DMS79 (cell line): ENCODE measurements at regions not wholly inside any gene's neighbourhood (a gene's known extent, or its start where the extent isn't known, plus 50 kb on each side); places are given as distances from the start of the nearest gene placed in this dataset.

ENCODE experiments used
- DNase-seq: peaks from one replicate; lab custom pipeline; 2025; lab: John Stamatoyannopoulos, UW

DNA sequence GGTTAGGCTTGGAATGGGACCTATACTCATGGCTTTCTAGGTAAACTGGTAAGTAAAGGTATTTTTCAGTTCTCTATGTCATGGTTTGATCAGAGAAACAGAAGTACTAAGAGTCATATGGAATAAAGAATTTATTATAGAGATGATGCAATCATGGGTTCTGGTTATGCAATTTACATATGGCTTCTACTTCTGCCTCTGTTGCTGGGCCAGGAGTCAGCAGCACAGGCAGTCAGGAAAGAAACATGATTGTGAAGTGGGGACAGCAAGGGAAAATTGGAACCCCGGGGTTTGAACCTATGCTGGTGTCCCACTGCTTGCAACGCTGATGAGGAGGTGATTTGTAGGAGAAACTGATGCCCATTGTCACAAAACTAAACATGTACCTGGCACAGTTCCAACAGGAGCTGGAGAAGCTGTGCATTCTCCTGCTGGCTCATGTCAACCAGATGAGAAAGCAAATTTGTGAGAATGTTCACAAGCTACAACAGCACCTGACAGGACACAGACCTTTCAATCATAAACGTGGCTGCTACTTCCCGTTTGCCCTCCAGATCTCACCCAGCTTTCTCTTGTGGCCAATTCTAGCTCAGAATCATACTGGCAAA is 887.1 kb downstream of the TFAP2A start:
- DNase-seq = no peak

DNA sequence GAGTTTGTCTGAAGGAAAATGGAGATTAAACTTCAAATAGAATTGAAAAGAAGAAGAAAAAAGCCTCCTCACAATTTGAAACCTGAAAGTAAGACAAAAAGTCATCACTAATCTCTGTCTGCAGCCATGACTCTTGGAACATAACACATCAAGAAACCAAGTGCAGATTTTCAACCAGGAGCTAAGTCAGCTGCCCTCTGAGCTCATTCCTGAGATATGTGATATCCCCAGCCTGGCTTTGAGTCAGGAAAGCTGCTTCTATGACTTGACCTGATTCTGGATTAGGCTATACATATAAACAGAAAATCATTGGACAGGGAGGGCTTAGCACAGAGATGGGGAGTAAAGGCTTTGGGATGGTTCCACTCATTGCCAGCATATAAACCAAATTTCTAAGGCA is 891.4 kb downstream of the TFAP2A start:
- no peak for DNase-seq

DNA sequence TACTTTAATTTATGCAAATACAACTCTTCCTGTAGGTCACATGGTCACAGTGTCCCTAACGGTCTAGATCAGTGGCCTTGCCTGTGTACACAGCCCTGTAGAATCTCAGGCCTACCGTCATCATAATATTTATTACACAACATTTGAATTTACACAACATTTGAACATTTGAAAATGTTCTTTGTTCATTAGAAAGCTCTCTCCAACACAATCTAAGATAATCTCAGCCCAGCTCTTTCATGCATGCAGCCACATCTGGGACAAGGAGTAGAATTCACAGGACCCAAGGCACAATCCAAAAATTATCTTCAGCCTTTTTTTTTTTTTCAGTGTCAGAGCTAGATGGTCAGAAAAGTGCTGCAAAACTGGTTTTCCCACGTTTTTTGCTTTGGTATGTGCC is 892.8 kb downstream of the TFAP2A start:
- no peak for DNase-seq

DNA sequence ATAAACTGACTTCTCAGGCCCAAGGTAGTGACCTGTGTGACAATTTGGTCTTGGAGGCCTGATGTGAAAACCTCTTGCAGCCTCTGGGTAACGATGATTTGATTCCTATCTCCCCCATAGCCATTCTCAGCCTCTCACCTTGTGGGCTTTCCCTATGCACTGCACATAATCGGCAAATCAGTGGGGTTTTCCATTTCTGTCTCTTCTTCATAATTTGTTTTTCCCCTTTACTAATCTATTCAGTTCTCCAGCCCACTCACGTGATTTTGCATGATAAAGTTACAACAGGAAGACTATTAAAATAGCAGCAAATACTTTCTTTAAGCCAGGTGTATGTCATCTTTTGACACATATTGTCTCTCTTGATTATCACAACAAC is 893.7 kb downstream of the TFAP2A start:
- no peak for DNase-seq

DNA sequence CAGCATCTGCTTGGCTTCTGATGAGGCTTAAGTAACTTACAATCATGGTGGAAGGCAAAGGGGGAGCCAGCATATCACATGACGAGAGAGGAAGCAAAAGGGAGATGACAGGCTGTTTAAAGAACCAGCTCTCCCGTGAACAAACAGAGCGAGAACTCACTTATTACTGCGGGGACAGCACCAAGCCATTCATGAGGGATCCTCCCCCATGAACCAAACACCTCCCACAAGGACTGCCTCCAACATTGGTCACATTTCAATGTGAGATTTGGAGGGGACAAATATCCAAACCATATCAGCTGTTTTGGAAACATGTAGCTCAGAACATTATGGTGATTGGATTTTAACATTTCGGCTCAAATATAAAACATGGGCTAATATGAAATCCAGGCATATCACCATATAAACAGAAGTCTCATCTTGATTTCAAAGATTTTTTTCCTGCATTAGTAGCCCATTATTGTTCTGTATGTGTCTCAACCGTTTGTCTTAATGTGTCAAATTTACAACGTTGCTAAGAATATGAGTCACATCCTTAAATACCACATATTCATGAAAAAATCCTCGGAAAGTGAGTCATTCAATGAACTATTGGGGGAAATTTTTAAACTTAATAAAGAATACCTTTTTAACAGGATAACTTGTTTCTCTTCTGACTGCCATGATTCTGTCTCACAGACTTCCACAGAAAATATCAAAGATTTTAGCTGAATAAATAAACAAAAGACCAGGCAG is 894.3 kb downstream of the TFAP2A start:
- DNase-seq = no peak

DNA sequence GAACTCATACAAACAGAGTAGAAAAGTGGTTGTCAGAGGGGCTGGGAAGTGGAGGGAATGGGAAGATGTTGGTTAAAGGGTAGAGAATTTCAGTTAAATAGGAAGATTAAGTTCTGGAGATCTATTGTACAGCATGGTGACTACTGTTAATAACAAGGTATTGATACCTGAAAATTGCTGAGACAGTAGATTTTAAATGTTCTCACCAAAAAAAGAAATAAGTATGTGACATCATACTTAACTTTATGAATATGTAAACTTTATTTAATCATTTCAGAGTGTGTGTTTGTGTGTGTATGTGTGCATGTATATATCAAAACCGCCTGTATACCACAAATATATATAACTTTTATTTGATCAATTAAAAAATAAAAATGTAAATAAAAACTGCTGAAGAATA is 896.4 kb downstream of the TFAP2A start:
- DNase-seq = no peak

DNA sequence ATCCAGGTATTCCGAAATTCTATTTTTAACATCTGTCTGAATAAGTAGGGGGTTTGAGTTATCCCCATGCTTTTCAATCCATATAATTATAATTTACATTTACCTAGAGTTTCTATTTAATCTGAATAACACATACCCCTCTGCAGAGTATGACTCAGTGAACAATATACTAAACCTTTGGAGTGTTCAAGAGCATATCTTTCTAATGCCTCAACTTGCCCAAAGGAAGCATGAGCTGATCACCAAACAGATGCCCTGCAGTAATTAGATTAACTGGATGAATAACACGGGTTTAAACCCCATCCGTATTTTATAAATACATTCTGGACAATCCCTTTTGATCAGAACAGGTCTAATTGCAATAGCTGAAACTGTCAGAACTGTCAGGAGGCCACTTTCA is 897.1 kb downstream of the TFAP2A start:
- no peak for DNase-seq

DNA sequence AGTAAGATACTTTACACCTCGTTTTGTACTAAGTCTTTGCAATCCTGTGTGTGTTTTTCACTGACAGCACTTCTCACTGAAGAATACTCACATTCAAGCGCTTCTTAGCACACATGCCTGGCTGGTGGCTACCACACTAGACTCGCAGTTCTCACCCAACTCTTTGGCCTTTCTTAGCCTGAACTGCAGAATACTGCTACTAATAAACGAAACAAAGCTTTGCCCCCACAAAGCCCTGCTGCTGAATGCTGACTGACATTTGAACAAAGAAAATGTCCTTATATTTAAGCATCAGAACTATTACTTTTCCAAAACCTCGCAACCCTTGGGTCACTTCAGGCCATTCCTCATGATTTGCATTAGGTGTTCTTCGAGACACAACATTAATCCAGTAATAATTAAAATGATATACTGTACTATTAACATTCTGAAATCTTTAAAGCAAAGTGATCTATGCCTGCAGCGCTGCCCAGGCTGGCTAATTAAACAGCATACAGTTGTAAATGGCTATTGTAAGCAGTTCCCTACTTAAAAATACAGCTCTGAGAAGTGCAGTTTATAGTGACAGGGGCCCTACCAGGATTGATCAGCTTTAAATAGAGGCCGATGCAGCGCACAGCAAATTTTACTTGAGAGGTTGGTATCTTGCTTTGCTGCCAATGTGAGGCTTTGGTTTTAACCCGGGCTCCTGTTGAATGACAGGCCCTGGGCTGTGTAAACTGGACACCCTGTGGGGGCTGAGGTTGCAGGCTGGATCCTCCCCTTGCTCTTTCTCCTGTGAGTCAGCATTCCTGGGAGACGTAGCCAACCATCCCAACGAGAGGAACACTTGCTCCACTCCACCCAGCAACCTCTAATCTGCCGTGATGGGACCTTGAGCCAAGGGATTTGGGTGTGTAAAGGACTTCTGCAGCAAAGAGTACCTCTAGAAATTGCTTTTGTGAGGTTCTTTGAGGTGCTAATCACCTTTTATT is 899.0 kb downstream of the TFAP2A start:
- DNase-seq = no peak

DNA sequence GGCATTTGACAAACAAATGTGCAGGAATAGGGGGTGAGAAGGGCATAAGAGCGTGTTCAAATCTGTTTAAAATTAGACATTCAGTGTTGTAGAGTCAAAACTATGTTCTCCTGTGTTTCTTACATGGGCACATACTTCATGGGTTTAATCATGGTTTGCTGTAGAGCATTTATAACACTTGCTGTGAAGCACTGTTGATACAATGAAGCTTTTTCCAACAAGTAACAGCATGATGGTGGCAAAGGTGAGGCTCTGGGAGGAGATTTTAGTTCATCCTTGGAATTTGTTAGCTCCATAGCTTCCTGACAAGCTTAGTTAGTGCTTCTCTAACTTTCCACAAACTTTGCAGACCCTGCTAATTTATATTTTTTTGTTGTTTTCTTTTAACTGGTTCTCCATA is 900.7 kb downstream of the TFAP2A start:
- no peak for DNase-seq

DNA sequence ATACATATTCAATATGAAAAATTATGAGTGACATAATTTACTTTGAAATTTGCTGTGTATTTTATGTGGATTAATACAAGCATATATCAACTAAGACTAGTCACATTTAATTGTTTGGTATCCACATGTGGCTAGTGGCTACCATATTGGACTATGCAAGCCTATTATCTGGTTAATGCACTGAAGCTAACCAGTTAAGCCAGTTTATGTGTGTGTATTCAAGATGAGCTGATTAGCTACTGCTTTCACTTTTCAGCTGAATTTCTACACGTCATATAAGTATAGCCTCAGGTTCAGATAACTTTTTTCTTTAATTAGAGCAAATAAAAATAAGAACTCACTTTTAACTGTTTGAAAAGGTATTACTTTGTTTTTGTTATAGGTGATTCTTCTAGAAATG is 903.7 kb downstream of the TFAP2A start:
- no peak for DNase-seq

DNA sequence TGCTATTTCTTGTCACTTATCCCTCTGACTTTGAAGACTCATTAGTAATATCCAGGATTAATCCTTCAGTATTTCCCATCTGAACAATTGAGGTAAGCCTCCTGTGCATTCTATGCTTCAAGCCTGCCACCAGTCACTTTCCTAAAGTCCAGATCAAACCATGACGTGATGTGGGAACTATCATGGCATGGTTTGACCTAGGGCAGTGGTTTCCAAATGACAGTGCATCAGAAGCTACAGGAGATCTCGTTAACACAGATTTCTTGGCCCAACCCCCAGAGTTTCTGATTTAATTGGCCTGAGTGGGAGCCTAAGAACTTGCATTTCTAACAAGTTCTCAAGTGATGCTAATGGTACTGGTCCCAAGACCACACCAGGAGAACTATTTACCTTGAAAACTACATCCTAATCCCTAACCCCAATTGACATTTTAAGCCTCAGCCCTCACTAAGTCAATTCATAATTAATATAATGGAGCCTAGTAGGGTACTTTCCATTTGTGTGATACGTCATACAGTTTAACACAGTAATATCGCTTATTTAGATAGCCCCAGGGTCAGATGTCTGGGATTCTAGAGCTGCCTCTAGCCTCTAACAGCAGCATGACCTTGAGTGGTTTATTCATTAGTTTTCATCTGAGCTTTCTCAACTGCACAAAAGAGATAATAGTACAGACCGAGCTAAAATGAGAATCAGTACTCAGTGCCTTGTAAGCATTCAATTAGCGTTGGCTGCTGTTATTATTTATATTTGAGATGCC is 907.6 kb downstream of the TFAP2A start:
- no peak for DNase-seq

DNA sequence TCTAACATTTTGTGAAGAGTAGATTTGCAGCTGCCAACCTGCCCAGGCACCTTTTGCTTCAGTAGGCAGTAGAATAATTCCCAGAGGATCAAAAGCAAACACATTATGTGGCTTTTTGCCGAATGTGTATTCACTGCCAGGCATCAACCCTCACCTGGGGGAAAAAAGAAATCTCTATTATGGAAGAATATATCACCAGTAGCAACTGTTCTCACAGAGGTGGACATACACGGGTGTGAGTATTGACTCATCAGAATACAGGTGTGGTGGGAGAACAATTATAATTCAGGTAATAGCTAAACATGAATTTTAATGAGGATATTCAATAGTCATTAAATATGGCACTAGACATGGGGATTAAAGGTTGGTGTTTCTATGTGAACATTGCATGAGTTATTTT is 910.7 kb downstream of the TFAP2A start:
- DNase-seq = peak; percentile 5

DNA sequence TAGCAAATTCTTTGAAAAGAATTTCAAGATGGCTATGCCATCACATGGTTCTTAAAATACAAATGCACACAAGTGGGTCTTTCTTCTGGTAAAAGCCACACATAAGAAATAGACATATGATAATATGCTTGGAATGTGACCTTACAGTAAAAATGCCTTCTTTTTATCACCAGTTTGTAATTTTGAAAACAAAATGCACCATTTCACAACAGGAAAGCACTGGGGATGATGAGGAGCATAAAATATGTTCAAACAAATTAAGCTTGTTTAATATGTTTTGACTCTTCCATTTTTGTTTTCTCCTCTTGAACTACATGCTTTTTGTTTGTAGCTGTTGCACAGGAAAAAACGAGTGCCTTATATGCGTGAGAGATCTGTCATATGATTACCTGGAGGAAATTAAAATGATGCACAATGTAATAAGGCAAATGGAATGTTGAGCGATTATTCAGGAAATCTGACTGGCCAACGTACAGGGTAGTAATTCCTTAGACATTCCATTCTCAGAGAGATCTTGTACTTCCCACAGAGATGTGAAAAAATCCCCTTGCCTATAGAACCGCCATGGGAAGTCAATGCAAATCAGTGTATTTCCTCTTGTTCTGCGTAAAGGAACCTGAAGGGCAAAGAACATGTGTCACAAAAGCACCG is 911.6 kb downstream of the TFAP2A start:
- no peak for DNase-seq

DNA sequence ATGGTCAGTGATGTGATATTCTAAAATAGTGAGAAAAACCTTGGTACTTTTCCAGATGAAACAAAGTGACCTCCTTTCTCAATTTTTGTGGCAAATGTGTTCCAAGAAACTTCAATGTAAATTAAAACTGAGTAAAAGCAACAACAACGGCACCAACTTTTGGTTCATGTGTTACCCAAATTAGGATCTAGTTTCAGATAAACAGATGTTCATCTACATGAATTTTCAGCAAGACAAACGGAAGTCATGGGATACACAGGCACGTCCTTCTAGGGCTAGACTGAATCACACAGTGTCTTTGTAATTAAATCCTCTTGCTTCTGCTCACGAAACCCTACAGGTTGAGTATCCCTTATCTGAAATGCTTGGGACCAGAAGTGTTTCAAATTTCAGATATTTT is 915.2 kb downstream of the TFAP2A start:
- DNase-seq = no peak

DNA sequence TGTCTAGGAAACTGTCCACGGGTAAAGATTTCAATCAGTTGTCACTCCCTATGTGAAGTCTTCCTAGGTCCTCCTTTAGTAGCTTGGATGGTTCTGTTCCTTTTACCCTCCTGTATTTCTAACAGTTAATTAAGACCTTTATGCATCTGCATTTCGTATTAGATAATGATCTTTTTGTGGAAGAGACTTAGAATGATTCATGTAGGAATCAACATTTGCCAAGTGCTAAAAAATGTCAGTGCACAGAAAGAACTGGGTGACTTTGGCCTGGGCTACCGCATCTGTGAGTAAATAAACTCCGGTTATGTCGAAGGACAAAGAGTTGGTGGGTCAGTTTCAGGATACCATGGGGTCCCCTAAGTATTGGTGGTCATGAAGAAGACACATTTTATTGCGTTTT is 918.0 kb downstream of the TFAP2A start:
- DNase-seq = no peak

DNA sequence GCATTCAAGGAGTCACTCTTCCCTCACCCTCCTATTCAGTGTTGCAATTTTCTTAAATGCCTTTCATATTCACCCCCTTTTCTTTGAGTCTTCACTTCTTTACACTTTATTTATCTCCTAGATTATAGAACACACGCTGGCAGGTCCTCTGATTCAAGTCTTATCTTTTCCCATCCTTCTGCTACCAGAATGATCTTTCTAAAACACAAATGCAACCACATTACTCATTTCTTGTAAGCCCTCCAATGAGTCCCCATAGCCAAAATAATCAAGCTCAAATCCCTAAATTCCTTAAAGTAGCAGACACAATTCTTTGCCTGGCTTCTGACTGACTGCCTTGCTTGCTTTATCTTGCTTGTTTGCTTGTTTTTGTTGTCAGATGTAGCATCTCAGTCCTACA is 920.0 kb downstream of the TFAP2A start:
- DNase-seq = no peak

DNA sequence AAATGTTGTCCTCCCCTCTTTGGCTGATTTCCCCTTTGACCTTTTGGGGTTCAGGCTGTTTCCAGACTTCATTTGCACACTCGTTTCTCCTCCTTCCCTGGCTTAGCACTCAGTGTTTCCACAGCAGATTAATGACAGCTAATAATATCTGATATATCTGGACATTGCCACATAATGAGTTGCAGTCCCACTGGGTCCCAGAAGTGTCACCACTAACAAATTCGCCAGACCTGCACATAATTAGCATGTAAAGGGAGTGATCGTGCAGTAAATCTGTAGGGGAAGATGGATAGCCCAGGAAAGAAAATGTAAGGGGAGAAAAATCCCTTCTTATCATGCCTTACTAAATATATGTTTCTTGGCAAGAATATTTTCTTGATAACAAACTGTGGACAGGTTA is 922.1 kb downstream of the TFAP2A start:
- DNase-seq = no peak

DNA sequence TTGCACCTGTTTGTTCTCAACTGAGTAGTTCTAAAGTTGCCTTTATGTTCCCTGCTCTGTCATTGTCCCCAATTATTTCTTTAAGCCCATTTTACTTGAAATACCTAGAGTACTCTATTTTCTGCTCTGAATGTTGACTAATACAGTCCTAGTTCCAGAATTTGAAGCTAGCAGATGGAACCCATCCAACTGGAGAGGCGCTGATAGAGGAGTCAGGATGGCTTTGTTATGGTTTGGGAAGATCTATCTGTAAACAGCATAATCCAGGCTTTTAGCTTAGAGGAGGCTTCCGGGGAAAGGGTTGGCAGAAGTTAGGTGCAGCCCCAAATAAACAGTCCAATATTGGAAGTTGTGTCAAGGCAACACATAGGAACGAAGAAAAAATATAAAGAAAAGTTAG is 927.7 kb downstream of the TFAP2A start:
- DNase-seq = no peak

DNA sequence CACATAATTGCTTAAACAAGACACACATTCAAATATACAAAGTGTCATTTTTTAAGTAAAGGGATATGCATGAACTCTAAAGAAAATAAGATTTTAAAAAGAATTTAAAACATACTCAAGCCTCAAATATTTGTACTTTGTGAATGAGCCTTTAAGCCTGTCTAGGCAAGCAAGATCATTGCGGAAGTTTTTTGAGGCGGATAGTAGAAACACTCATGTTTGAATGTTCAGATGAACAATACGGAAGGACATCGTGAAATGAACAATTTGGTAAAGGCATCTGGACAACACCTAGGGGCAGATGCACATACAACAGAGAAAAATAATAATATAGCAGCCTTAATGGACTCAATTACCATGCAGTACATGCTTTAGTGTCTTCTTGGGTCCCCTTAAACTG is 928.9 kb downstream of the TFAP2A start:
- no peak for DNase-seq

DNA sequence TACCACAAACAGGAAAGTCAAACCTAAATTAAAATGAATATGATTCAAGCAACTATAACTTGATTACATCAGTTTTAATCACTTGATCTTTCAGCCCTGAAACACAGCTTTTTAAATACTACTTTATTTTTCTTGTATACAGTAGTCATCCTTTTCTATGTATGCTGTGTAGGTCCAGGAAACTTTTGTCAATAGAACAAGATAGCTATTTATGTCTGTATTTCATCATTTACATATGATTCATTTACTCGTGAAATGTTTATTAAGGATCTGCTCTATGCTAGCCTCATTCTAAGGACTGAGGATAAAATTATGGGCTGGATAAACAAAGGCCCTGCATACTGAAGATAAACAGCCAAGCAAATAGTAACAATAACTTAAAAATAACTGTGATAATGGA is 930.2 kb downstream of the TFAP2A start:
- no peak for DNase-seq

DNA sequence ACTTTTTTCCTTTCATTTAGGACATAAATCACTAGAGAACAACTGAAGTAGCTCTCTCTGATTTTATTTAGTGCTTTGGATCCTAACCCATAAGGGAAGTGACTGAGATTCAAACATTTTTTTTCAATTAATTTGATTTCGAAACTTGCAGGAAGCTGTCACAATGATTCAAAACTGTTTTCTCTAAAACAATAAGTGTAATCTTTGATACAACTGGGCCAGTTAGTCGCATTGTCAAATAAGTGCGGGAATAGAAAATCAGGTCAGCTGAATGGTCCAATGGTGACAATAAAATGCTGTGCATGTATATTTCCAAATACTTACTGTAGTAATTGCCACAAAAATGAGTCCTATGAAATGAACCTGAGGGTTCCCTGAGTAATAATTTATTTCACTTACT is 930.8 kb downstream of the TFAP2A start:
- DNase-seq = no peak
